GM21526 (cell line): ENCODE measurements at regions not wholly inside any gene's neighbourhood (a gene's known extent, or its start where the extent isn't known, plus 50 kb on each side); places are given as distances from the start of the nearest gene placed in this dataset.
"Not testable (repeated sequence)": the region's sequence is repeated elsewhere in the genome, so short reads cannot be mapped to it uniquely, and the experiment has no call there.

Experiments
- ATAC-seq: cut with Tn5 transposase; IDR thresholded peaks from one replicate; pipeline ENCODE4 v1.9.1; 2021; ENCODE audit warnings: moderate library complexity; ENCODE audit not compliant: unreplicated experiment, low FRiP score

- ATAC-seq, result no peak
These were observed 716.1 kb upstream of the INTU start for GRCh38 chr4:126916626-126917140.

DNA sequence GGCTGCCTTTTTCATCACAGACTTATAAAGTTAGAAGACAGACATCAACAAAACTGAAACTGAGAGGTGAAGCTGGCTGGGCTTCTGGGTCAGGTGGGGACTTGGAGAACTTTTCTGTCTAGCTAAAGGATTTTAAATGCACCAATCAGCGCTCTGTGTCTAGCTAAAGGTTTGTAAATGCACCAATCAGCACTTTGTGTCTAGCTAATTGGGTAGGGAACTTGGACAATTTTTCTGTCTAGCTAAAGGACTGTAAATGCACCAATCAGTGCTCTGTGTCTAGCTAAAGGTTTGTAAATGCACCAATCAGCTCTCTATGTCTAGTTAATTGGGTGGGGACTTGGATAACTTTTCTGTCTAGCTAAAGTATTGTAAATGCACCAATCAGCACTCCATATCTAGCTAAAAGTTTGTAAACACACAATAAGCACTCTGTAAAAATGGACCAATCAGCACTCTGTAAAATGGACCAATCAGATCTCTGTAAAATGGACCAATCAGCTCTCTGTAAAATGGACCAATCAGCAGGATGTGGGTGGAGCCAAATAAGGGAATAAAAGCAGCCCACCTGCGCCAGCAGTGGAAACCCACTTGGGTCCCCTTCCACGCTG lies 710.3 kb upstream of the INTU start:
- not testable (repeated sequence) for ATAC-seq

GRCh38 chr4:126924237-126924636 lies 708.5 kb upstream of the INTU start:
- ATAC-seq, result no peak

DNA sequence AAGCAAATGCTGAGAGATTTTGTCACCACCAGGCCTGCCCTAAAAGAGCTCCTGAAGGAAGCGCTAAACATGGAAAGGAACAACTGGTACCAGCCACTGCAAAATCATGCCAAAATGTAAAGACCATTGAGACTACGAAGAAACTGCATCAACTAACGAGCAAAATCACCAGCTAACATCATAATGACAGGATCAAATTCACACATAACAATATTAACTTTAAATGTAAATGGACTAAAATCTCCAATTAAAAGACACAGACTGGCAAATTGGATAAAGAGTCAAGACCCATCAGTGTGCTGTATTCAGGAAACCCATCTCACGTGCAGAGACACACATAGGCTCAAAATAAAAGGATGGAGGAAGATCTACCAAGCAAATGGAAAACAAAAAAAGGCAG lies 702.7 kb upstream of the INTU start:
- ATAC-seq, result not testable (repeated sequence)

GRCh38 chr4:126935801-126936200 lies 697.0 kb upstream of the INTU start:
- ATAC-seq, result no peak

DNA sequence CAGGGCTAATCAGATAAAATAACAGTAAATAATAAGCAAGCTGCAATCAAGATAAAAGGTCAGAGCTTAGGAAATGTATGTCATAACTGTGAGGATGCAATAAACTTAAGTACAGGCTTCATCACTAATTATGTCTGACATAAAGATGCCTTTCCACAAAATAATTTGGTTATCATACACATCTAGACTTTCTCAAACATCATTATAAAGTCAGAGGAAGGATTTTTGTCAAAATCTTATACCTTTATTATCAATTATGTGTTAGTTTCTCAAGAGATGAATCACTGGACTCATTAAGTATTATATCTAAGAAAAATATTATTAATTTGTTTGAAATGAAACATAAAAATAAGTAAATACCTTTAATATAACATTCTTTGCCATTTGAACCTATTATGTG lies 695.4 kb upstream of the INTU start:
- no peak for ATAC-seq

GRCh38 chr4:126937846-126938422 lies 694.8 kb upstream of the INTU start:
- no peak for ATAC-seq

- no peak for ATAC-seq
These were observed 693.4 kb upstream of the INTU start for GRCh38 chr4:126939401-126939800.

GRCh38 chr4:126947536-126947935 lies 685.2 kb upstream of the INTU start:
- no peak for ATAC-seq

GRCh38 chr4:126954537-126955291 lies 678.0 kb upstream of the INTU start:
- ATAC-seq, result no peak

GRCh38 chr4:126955292-126956183 lies 677.2 kb upstream of the INTU start:
- no peak for ATAC-seq

DNA sequence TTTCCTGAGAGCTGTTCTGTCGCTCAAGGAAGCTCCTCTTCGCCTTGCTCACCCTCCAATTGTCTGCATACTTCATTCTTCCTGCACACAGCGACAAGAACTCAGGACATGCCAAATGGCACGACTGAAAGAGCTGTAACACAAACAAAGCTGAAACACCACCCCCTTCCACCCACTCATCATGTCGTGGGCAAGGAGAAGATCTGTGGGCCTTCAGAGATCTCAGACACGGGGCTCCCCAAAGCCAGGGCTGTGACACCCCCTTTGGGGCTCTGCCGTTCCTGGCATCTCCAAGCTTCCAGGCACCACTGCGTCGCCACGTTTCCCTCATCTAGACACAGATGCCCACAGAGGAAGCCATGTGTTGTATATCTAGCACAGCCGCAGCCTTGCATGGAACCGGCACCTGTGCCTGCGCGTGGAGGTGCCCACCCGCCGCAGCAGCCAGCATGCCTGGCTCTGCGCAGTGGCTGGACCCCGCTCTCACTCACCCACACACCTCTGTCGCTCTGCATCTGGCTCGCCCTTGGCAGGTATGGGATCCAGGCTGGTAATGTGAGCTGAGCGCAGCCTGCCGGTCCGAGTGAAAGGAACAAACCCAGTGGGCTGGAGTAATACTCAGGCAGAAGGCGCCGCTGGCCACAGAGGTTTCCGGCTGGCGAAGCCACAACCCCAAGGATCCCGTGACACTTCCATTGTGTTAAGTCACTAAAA lies 676.4 kb upstream of the INTU start:
- no peak for ATAC-seq

DNA sequence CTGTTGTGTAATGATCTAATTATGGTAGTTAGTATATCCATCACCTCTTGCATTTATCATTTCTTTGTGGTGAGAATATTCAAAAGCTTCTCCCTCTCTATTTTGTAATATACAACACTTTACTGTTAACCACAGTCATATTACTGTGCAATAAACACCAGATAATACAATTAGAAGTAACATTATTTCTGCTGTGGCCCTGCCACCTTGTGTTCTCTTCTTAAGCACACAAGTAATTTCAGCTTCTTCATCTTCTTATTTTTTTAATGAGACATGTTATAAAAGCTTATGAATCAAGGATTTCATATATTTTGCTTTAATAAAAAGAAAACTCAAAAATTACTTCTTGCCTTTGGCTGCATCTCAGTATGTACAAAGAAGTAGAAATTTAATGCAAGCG lies 675.2 kb upstream of the INTU start:
- ATAC-seq, result no peak

- no peak for ATAC-seq
These were observed 674.8 kb upstream of the INTU start for GRCh38 chr4:126957987-126958386.

GRCh38 chr4:126958482-126958881 lies 674.3 kb upstream of the INTU start:
- ATAC-seq, result no peak

DNA sequence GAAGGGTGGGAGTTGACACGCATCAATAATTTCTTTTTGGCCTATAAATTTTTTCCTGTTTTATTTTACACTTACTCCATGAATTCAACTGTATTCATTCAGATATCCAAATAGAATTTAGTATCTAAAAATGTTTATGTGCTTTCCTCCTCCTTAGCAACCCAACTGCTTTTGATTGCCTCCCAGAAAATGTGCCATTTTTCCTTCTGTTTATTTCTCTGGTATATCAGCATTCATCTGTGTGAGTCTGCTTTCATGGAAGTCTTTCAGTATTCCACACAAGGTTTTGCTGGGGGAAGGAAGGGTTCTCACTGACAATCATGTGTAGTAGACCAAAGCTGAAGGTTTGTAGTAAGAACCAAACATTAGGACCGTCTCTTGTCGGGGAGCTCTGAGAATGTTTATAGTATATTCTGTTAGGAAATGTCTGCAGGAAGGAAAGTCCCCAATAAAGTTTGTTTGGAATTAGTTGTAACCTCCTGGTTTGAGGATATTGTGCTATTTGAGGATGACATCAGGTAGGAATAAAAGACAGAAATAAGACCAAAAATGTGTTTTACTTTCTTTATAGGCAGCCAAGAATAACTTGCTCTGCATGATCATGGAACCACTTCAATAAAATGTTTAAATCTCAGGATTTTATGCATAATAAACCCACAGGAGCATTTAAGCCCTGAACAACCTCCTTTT lies 673.6 kb upstream of the INTU start:
- ATAC-seq, result no peak

GRCh38 chr4:126960760-126961159 lies 672.0 kb upstream of the INTU start:
- no peak for ATAC-seq

GRCh38 chr4:126961661-126962060 lies 671.1 kb upstream of the INTU start:
- ATAC-seq, result no peak

GRCh38 chr4:126965877-126966276 lies 666.9 kb upstream of the INTU start:
- no peak for ATAC-seq
